Neural progenitor cell (in vitro differentiated cells): ENCODE measurements at regions not wholly inside any gene's neighbourhood (a gene's known extent, or its start where the extent isn't known, plus 50 kb on each side); places are given as distances from the start of the nearest gene placed in this dataset.

Experiments
- EZH2phosphoT487 ChIP-seq: fragments of 200-600 bp; sonication (generic); IDR thresholded peaks from 2 replicates; pipeline ENCODE4 v1.6.1; 2017; ENCODE audit warnings: antibody characterized with exemption
- TF ChIP-seq, protein P1 (sequence below): fragments of 200-600 bp; sonication (generic); IDR thresholded peaks from 2 replicates; pipeline ENCODE4 v1.5.1; 2017; ENCODE audit warnings: antibody characterized with exemption, mild to moderate bottlenecking

DNA sequence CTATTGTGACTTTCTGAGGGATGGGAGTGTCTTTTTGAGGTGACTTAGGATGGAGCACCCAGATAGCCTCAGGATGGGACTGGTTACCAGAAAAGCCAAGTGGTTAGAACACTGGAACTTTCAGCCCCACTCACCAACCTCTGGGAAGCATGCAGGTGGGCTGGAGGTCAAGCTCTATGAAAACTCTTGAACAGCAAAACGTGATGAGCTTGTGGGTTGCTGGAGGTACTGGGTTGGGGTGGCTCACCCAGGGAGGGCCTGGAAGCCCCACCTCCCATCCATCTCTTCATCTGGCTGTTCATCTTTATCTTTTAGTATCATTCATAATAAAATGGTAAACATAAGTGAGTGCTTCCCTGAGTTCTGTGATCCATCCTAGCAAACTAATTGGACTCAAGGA, 216.4 kb downstream of the SPP2 start:
- TF ChIP-seq, protein P1, sequence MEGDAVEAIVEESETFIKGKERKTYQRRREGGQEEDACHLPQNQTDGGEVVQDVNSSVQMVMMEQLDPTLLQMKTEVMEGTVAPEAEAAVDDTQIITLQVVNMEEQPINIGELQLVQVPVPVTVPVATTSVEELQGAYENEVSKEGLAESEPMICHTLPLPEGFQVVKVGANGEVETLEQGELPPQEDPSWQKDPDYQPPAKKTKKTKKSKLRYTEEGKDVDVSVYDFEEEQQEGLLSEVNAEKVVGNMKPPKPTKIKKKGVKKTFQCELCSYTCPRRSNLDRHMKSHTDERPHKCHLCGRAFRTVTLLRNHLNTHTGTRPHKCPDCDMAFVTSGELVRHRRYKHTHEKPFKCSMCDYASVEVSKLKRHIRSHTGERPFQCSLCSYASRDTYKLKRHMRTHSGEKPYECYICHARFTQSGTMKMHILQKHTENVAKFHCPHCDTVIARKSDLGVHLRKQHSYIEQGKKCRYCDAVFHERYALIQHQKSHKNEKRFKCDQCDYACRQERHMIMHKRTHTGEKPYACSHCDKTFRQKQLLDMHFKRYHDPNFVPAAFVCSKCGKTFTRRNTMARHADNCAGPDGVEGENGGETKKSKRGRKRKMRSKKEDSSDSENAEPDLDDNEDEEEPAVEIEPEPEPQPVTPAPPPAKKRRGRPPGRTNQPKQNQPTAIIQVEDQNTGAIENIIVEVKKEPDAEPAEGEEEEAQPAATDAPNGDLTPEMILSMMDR = no peak
- TF ChIP-seq EZH2phosphoT487 = no peak
